ENCODE measurements at regions not wholly inside any gene's neighbourhood (a gene's known extent, or its start where the extent isn't known, plus 50 kb on each side); places are given as distances from the start of the nearest gene placed in this dataset.

DNA sequence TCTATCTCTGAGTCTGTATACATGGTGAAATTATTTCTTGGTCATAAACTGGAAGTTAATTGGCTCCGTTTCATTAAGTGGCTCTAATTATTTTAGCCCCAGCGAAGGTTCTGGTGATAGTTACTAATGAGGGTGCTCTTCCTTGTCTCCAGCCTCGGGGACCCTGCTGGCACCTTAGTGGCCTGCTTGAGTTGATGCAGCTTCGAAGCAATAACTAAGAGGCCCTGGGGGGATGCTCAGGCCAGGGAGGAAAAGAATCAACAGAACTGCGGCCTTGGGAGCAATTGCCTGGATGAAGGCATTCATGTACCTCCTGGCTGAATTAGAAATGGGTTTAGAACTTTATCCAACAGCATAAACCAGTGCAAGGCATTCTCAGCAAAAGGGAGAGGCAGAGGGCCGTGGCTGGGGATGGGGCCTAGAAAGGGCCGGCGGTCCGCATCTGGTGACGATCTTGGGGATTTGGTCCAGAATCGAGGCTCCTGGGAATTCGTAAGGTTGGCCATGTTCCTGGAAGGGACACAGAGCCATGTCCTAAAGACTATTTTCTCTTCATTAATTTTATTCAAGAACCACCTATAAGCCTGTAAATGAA lies 100.0 kb upstream of the AJAP1 start:
- DNase-seq = no peak

- DNase-seq = no peak
Observed at GRCh38 chr1:4557949-4558348, 96.5 kb upstream of the AJAP1 start.

DNA sequence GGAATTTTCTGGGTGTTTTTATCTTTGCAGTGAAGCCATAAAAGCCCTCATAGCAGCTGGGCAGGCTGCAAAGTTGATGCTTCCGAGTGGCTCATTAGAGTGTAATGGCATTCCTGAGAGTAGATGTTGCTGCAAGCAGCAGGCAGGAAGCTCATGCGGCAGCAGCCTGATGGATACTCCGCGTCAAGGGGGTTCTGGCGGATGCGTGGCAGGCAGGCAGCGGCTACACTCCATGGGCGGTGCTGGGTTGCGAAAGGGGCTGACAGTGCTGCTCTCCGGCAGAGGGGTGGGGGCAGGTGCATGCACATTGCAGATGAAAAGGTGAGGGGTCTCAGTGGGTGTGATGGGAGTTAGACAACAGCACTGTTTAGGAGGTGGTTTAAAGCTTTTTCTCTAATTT lies 93.2 kb upstream of the AJAP1 start:
- DNase-seq = no peak

- DNase-seq = no peak
Observed at GRCh38 chr1:4562321-4562720, 92.1 kb upstream of the AJAP1 start.

DNA sequence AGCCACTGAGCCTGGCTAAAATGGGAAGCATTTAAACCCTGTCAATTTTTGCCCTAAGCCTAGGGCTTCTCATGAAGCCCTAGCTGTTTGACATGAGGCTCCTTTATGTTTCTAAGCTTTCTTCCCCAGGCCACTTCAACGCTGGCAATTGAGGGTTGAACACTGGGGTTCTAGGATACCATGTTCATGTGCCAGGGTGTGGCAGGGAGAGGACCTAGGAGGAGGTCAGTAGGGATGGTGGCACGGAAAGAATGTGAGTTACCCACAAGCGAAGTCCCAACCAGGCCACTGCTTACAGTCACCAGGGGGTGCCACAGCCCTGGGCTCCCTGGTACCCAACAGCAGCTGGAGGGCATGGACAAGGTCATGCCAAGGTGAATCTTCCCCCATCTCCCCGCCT lies 90.8 kb upstream of the AJAP1 start:
- DNase-seq = no peak

DNA sequence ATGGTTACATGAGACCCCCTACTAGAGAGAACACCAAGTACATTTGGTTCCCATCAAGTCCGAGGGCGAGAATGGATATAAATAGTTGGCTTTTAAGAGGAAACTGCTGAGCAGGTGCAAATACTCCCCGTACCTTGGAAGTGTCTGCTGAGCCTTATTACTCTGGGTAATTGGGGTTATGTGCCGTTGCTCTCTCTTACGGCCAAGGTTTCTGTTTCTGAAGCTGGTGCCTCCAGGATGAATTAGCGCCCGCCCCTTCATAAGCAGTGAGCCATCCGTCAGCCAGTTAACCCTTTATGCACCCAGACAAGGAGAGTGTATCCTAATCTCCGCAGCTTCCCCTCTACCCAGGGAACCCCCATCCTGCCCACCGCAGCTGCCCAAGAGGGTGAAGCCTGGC lies 90.4 kb upstream of the AJAP1 start:
- DNase-seq = no peak

- DNase-seq = no peak
Observed at GRCh38 chr1:4565166-4565565, 89.2 kb upstream of the AJAP1 start.

DNA sequence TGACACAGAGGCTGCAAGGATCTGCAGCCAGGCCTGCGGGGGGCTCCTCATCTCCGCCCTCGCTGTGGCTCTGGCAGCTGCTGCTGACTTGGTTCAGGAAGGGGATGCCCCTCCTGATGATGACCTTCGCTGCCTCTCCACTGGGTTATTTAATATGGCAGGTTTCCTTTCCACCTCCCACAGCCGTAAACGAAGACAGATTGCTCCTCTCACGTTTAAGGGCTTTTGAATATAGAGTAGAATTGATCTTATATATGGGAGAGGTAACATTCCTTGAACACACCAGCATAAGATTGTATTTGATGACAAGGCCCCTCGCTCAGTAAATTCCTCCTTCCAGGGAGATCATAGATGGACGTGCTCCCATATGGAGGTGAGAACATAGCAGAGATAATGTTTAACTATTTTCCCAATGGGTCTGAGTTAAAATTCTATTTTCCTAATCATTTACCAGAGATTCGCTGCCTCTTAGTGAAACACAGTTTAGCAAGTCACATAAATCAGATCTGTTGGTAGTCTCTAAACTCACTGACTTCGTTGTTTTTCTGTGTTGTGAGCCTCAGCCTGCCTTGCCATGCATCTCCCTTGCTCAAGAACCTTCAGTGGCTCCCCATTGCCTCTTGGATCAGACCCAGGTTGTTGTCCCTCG lies 88.5 kb upstream of the AJAP1 start:
- DNase-seq = no peak

GRCh38 chr1:4571263-4571662 lies 83.1 kb upstream of the AJAP1 start:
- DNase-seq = no peak

- no peak for DNase-seq
Observed at GRCh38 chr1:4573526-4573925, 80.9 kb upstream of the AJAP1 start.

DNA sequence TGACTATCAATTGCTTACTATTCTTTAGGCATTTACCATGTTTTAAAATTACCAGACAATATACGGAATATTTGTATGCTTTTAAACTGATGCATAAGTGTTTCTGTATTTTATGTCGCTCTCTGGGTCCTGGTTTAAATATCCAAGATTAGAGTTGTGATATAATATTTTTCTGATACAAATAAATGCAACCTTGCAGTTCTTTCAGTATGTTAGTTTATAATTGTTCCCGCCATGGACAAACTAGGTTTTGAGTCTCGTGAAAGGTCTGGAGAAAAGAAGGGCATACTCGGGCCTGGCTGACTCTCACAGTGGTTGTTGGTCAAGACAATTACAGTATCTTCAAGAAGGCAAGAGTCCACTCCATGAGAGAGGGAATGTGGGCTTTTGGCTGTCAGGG lies 72.6 kb upstream of the AJAP1 start:
- DNase-seq = no peak

GRCh38 chr1:4584449-4584848 lies 70.0 kb upstream of the AJAP1 start:
- DNase-seq = no peak

- DNase-seq = peak; percentile 42
Observed at GRCh38 chr1:4585216-4585615, 69.2 kb upstream of the AJAP1 start.

DNA sequence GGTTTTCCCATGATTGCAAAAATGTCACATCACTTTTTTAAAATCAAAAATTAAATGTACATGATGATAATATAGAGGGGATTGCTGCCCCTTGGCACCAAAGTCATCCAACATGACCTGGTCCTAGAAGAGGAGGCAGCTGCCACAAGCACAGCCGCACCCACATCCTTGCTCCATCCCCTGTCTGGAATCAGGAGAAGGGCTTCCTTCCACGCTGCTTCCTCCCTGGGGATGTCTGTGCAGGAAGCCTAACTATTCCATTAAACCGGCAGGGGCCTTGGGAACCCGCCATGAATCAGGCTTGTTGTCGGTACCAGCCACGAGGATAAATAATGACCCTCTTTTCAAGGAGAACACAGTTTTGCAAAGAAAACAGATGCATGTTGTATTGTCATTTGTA lies 68.7 kb upstream of the AJAP1 start:
- DNase-seq = no peak

GRCh38 chr1:4586611-4587160 lies 67.7 kb upstream of the AJAP1 start:
- no peak for DNase-seq

GRCh38 chr1:4587721-4588120 lies 66.7 kb upstream of the AJAP1 start:
- DNase-seq = no peak

DNA sequence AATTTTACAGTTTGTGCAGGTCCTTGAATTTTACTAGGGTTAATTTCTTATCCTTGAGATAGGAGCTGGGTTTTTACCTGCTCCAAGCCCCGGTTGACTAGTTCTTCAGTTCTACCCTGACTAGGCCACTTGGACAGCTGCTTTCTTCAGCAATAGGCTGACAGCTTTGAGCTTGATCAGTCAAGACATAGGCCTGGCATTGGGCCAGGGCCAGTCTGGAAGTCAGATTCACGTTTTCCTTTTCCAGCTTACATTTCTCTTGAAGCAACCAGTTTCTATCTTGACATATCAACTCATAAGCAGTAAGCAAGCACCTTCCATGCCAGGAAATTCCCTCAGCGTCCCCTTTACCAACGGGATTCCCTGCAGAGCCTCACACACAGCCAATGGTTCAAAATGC lies 63.7 kb upstream of the AJAP1 start:
- no peak for DNase-seq

DNA sequence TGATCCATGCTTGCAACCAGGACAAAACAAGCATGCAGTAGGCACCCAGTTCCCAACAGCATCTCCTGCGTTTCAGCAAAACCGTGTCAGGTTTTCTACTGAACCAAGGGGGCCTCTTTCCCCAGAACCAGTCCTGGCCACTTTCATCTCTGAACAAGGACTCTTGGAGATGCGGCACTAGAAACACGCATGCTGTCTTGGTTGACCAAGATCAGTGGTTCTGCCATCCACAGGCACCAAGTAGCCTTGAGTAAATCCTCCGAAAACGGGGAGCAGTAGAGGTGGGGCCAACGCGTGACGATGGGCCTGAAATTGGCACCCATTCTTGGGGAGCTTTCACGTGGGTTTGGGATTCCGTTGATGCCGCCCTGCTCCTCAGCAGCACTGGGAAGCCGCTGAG lies 62.5 kb upstream of the AJAP1 start:
- DNase-seq = no peak

GRCh38 chr1:4593106-4593505 lies 61.3 kb upstream of the AJAP1 start:
- DNase-seq = no peak

- no peak for DNase-seq
Observed at GRCh38 chr1:4594286-4594991, 60.0 kb upstream of the AJAP1 start.

DNA sequence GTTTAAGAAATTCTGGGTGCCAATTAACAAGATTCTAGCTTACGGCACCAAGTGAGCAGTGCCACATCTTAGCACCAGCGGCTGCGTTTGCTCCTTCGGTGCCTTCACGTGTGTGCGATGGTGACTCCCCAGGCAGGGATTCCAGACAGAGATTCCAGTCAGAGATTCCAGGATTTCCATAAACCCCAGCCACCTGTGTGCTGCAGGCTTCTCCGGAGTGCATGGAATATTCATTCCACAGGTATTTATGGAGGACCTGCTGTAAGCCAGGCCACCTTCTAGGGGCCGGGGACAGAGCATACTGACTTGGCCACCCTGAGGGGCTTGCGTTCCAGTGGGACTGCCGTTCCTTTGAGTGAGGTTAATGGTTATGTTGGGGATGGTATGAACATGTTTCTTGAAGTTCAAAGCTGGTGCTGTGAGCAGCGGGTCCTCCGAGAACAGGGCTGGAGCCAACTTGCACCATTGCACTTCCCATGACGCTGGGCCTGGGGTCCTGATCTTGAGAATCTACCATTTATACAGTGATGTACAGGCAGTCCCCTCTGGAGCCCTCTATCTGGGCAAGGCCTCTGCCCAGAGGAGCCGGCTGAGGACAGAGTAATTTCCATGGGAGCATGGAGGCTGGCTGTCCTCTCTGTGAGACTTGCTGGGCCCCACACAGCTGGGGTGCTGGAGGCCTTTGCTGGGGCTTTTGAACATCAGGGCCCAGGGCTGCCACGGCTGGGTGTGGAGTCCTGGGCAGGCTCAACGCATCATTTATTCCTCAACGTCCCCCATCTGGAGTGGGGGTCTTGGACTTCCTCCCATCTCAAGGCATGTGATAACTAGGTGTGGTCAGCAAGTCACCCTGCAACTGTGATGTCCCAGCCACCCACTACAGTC lies 58.8 kb upstream of the AJAP1 start:
- DNase-seq = no peak

DNA sequence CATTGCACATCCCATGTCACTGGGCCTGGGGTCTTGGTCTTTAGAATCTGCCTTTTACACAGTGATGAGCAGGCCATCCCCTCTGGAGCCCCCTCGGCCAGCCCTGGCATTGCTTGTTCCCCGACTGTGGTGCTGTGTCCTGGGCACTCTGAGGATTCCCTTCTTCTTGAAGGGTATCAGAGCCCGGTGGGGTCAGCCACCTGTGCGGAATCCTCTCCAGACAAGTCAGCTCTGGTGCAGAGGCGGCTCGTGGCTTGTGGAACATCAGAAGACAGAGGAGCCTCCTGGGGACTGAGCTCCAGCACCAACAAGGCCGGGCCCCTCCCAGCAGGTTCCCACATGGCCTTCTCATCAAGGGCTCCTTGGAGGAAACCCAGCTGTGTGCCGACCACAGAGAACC lies 57.9 kb upstream of the AJAP1 start:
- DNase-seq = no peak

DNA sequence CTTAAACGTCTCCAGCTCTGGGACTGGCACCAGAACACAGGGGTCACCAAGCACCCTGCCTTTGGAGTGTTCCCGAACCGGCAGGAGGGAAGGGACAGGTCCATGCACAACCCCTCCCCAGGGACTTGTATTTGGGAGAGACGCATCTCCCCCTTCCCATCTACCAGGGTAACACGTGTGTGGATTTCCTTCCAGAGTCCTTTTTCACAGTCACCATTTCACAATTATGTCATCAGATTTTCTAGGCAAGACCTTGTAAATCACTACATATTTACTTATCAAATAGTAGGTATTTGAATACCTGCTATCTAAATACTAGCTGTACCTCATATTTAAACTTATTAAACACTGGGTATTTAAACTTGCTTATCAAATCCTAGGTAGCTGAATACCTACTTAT lies 57.4 kb upstream of the AJAP1 start:
- DNase-seq = no peak

Measured in activated naive CD4-positive, alpha-beta T cell treated with anti-CD3 and anti-CD28 coated beads, Interleukin-2, amount 50 U/mL, for 16 hours (primary cell).